ENCODE measurements at regions not wholly inside any gene's neighbourhood (a gene's known extent, or its start where the extent isn't known, plus 50 kb on each side); places are given as distances from the start of the nearest gene placed in this dataset.

- TF ChIP-seq POLR2A (IDR thresholded peaks at IDR 0.05; ENCODE audit: low read length) = no peak
- no peak for TF ChIP-seq GATA1 (IDR thresholded peaks at IDR 0.05; ENCODE audit: low read depth, low read length)
Observed at GRCh38 chr6:156449569-156449968, 327.6 kb upstream of the ARID1B start.
